BLaER1 (cell line): ENCODE measurements at regions not wholly inside any gene's neighbourhood (a gene's known extent, or its start where the extent isn't known, plus 50 kb on each side); places are given as distances from the start of the nearest gene placed in this dataset.

Source experiments
- H3K27ac ChIP-seq: shearing (Covaris generic); formaldehyde crosslinking; 2 replicates; pipeline ENCODE4 v1.8.1; 2022
- H3K27me3 ChIP-seq: shearing (Covaris generic); formaldehyde crosslinking; 2 replicates; pipeline ENCODE4 v1.8.1; 2022
- H3K36me3 ChIP-seq: shearing (Covaris generic); formaldehyde crosslinking; 2 replicates; pipeline ENCODE4 v1.8.1; 2022
- H3K4me1 ChIP-seq: shearing (Covaris generic); formaldehyde crosslinking; 2 replicates; pipeline ENCODE4 v1.8.1; 2022
- H3K4me2 ChIP-seq: shearing (Covaris generic); formaldehyde crosslinking; 2 replicates; pipeline ENCODE4 v1.8.1; 2022
- H3K4me3 ChIP-seq: shearing (Covaris generic); formaldehyde crosslinking; 2 replicates; pipeline ENCODE4 v1.8.1; 2022
- H3K9ac ChIP-seq: shearing (Covaris generic); formaldehyde crosslinking; 2 replicates; pipeline ENCODE4 v1.8.1; 2022
- H3K9me3 ChIP-seq: shearing (Covaris generic); formaldehyde crosslinking; 2 replicates; pipeline ENCODE4 v1.8.1; 2022
- H4K20me1 ChIP-seq: shearing (Covaris generic); formaldehyde crosslinking; 2 replicates; pipeline ENCODE4 v1.8.1; 2022
- Cebpa-rat ChIP-seq: shearing (Covaris generic); IDR thresholded peaks from 2 replicates; pipeline ENCODE4 v1.8.1; 2022

DNA sequence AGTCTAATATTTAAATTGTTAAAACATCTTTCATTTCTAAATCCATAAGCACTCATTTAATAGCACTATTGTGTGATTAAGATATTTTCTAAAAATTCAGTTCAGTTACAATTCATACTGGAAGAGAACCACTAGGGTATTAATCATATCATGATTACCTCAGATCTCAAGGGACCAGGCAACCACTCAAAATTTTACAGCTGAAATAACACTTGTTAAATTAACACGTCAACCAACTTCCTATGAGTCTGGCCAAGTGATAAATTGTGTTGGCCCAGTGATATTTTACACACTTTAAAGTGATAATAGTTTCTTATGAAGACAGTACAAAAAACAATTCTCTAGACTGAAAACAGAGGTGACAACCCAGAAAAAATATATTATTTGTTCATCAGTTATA is 869.0 kb upstream of the ADGRB3 start:
- no peak overlapping the region for H3K9ac ChIP-seq
- no peak overlapping the region for H3K4me3 ChIP-seq
- H3K9me3 ChIP-seq: no peaks in the 10 kb centered on the region
- H3K27me3 ChIP-seq: no peaks in the 10 kb centered on the region
- H4K20me1 ChIP-seq: no peaks in the 10 kb centered on the region
- H3K27ac ChIP-seq: no peak overlapping the region
- no peaks in the 10 kb centered on the region for H3K36me3 ChIP-seq
- peaks cover 11% of the 10 kb centered on the region; the same call in 1 of the 2 replicates for H3K4me1 ChIP-seq
- TF ChIP-seq Cebpa-rat: no peak
- no peak overlapping the region for H3K4me2 ChIP-seq

DNA sequence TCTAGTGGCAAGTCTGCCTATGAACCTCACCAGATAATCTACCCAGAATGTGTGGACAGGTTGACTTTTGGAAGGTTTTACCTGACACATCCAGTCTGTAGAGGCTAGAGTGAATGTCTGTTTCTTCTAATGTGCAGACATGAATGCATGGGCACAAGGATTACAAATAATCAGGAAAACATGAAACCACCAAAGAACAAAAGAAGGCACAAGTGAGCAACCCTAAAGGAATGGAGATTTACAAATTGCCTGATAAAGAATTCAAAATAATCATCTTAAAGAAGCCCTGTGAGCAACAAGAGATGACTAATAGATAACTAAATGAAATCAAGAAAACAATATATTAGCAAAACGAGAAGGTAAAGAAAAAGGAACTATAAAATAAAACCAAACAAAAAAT is 876.1 kb upstream of the ADGRB3 start:
- H3K27me3 ChIP-seq: no peaks in the 10 kb centered on the region
- H3K4me3 ChIP-seq: no peak overlapping the region
- peaks cover 9% of the 10 kb centered on the region for H3K9me3 ChIP-seq
- no peak overlapping the region for H3K4me2 ChIP-seq
- H3K36me3 ChIP-seq: no peaks in the 10 kb centered on the region
- no peak overlapping the region for H3K27ac ChIP-seq
- H4K20me1 ChIP-seq: no peaks in the 10 kb centered on the region
- H3K4me1 ChIP-seq: no peaks in the 10 kb centered on the region
- H3K9ac ChIP-seq: no peak overlapping the region
- TF ChIP-seq Cebpa-rat: no peak

DNA sequence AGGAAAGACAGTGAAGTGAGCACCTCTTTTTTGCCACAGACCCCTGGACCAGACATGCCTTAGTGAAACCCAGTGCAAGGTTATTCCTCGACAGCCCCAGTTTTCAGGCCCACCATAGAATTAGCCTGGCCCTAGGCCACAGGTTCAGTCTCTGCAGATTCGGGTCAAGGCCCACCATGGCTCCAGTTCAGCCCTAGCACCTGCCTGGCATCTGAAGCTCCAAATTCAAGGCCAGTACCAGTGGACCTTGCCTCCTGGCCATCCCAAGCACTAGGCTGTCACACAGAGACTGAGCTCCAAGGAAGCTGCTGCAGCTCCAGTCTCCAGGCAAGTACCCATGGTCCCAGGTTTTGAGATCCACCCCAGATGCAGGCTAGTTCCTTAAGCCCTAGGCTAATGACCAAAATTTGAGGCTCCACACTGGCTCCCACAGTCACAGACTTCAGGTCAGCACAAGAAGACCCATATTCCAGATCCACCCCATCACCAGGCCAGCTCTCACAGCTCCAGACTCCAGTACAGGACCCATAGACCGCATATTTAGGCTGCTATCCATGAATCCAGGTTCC is 877.5 kb upstream of the ADGRB3 start:
- peaks cover 9% of the 10 kb centered on the region for H3K9me3 ChIP-seq
- H3K9ac ChIP-seq: no peak overlapping the region
- no peak overlapping the region for H3K4me2 ChIP-seq
- no peaks in the 10 kb centered on the region for H3K4me1 ChIP-seq
- no peaks in the 10 kb centered on the region for H4K20me1 ChIP-seq
- TF ChIP-seq Cebpa-rat: no peak
- H3K4me3 ChIP-seq: no peak overlapping the region
- H3K27ac ChIP-seq: no peak overlapping the region
- no peaks in the 10 kb centered on the region for H3K36me3 ChIP-seq
- H3K27me3 ChIP-seq: no peaks in the 10 kb centered on the region

- TF ChIP-seq Cebpa-rat: no peak
- Histone ChIP-seq H3K36me3 (no peaks in the 10 kb centered on the region), H3K4me3 (no peak overlapping the region), H3K9me3 (no peaks in the 10 kb centered on the region), H3K27me3 (no peaks in the 10 kb centered on the region), H3K4me2 (no peak overlapping the region), H3K4me1 (no peaks in the 10 kb centered on the region), H4K20me1 (no peaks in the 10 kb centered on the region), H3K27ac (no peak overlapping the region), H3K9ac (no peak overlapping the region)
Measured at GRCh38 chr6:67748521-67748920, 886.6 kb upstream of the ADGRB3 start.

DNA sequence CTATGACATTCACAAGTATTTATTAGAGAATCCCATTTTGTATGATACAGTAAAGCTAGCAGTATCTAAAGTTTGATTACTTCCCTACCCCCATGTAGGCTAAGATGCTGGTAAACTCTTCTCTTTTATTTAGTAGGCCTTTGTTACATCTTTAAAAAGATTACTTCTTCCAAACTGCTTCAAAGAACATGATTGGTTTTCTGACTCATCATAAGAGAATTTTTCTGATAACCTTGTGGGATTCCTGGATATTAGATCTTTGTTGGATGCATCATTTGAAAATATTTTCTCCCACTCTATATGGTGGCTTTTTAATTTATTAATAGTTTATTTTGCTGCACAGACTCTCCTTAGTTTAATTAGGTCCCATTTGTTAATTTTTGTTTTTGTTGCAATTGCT is 898.3 kb upstream of the ADGRB3 start:
- Histone ChIP-seq H3K9ac (no peak overlapping the region), H3K9me3 (0 out of 2 replicates have a peak, but pooled peaks cover 6% of the 10 kb centered on the region), H3K4me3 (no peak overlapping the region), H4K20me1 (no peaks in the 10 kb centered on the region), H3K27me3 (no peaks in the 10 kb centered on the region), H3K27ac (no peak overlapping the region), H3K4me1 (0 out of 2 replicates have a peak, but pooled peaks cover 8% of the 10 kb centered on the region), H3K36me3 (no peaks in the 10 kb centered on the region), H3K4me2 (no peak overlapping the region)
- TF ChIP-seq Cebpa-rat: no peak

DNA sequence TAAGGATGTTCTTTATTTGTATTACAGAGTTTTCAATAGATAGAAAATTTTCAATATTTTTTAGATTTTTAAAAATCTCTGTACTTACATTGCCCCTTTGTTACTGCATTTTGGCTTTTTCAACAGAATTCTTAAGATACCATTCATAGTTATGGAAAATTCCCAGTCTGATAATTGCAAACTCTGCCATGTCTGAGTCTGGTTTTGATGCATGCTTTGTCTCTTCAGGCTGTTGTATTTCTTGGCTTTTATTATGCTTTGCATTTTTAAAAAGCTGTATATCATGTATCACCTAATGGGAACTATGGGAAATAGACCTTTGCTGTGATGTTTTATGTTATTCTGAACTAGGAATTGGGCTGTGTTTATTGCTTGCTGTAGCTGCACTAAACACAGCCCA is 898.9 kb upstream of the ADGRB3 start:
- no peak for TF ChIP-seq Cebpa-rat
- Histone ChIP-seq H3K4me3 (no peak overlapping the region), H3K4me2 (no peak overlapping the region), H3K9ac (no peak overlapping the region), H3K27ac (no peak overlapping the region), H3K36me3 (no peaks in the 10 kb centered on the region), H3K9me3 (0 out of 2 replicates have a peak, but pooled peaks cover 6% of the 10 kb centered on the region), H4K20me1 (no peaks in the 10 kb centered on the region), H3K27me3 (no peaks in the 10 kb centered on the region), H3K4me1 (0 out of 2 replicates have a peak, but pooled peaks cover 4% of the 10 kb centered on the region)

GRCh38 chr6:67735623-67736022 is 899.5 kb upstream of the ADGRB3 start:
- H4K20me1 ChIP-seq: no peaks in the 10 kb centered on the region
- H3K9me3 ChIP-seq: 0 out of 2 replicates have a peak, but pooled peaks cover 6% of the 10 kb centered on the region
- no peak overlapping the region for H3K9ac ChIP-seq
- H3K4me2 ChIP-seq: no peak overlapping the region
- no peak overlapping the region for H3K4me3 ChIP-seq
- H3K4me1 ChIP-seq: no peaks in the 10 kb centered on the region
- TF ChIP-seq Cebpa-rat: no peak
- no peak overlapping the region for H3K27ac ChIP-seq
- no peaks in the 10 kb centered on the region for H3K36me3 ChIP-seq
- H3K27me3 ChIP-seq: no peaks in the 10 kb centered on the region

DNA sequence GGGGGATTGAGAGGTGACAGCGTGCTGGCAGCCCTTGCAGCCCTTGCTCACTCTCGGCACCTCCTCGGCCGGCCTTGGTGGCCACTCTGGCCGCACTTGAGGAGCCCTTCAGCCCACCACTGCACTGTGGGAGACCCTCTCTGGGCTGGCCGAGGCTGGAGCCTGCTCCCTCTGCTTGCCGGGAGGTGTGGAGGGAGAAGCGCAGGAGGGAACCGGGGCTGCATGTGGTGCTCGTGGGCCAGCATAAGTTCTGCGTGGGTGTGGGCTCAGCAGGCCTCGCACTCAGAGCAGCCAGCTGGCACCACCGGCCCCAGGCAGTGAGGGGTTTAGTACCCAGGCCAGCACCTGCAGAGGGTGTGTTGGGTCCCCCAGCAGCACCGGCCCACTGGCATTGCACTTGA is 912.2 kb upstream of the ADGRB3 start:
- H3K4me1 ChIP-seq: no peaks in the 10 kb centered on the region
- H3K4me2 ChIP-seq: no peak overlapping the region
- no peaks in the 10 kb centered on the region for H4K20me1 ChIP-seq
- no peaks in the 10 kb centered on the region for H3K36me3 ChIP-seq
- H3K9ac ChIP-seq: no peak overlapping the region
- no peaks in the 10 kb centered on the region for H3K27me3 ChIP-seq
- no peak overlapping the region for H3K4me3 ChIP-seq
- no peak overlapping the region for H3K27ac ChIP-seq
- TF ChIP-seq Cebpa-rat: no peak
- peaks cover 17% of the 10 kb centered on the region for H3K9me3 ChIP-seq

GRCh38 chr6:67717281-67717680 is 917.8 kb upstream of the ADGRB3 start:
- no peaks in the 10 kb centered on the region for H3K9me3 ChIP-seq
- H3K27ac ChIP-seq: no peak overlapping the region
- no peak overlapping the region for H3K4me3 ChIP-seq
- H3K36me3 ChIP-seq: no peaks in the 10 kb centered on the region
- H3K27me3 ChIP-seq: no peaks in the 10 kb centered on the region
- no peaks in the 10 kb centered on the region for H3K4me1 ChIP-seq
- H3K9ac ChIP-seq: no peak overlapping the region
- H4K20me1 ChIP-seq: no peaks in the 10 kb centered on the region
- no peak overlapping the region for H3K4me2 ChIP-seq
- no peak for TF ChIP-seq Cebpa-rat

GRCh38 chr6:67706388-67706787 is 928.7 kb upstream of the ADGRB3 start:
- Histone ChIP-seq H3K9ac (no peak overlapping the region), H3K4me1 (no peaks in the 10 kb centered on the region), H3K27me3 (no peaks in the 10 kb centered on the region), H4K20me1 (no peaks in the 10 kb centered on the region), H3K4me2 (no peak overlapping the region), H3K4me3 (no peak overlapping the region), H3K27ac (no peak overlapping the region), H3K9me3 (peaks cover 5% of the 10 kb centered on the region; the same call in 1 of the 2 replicates), H3K36me3 (no peaks in the 10 kb centered on the region)
- no peak for TF ChIP-seq Cebpa-rat

GRCh38 chr6:67698534-67698933 is 936.5 kb upstream of the ADGRB3 start:
- H3K27me3 ChIP-seq: no peaks in the 10 kb centered on the region
- no peaks in the 10 kb centered on the region for H3K4me1 ChIP-seq
- no peaks in the 10 kb centered on the region for H4K20me1 ChIP-seq
- H3K27ac ChIP-seq: no peak overlapping the region
- no peaks in the 10 kb centered on the region for H3K36me3 ChIP-seq
- H3K4me3 ChIP-seq: no peak overlapping the region
- H3K9me3 ChIP-seq: no peaks in the 10 kb centered on the region
- H3K9ac ChIP-seq: no peak overlapping the region
- H3K4me2 ChIP-seq: no peak overlapping the region
- no peak for TF ChIP-seq Cebpa-rat
